ENCODE measurements at regions not wholly inside any gene's neighbourhood (a gene's known extent, or its start where the extent isn't known, plus 50 kb on each side); places are given as distances from the start of the nearest gene placed in this dataset.

- TF ChIP-seq ZBTB33 (IDR thresholded peaks at IDR 0.05; ENCODE audit: extremely low read depth, insufficient replicate concordance, low read length) (no peak), RAD21 (IDR thresholded peaks at IDR 0.05; ENCODE audit: low read depth) (no peak), FOSL1 (IDR thresholded peaks at IDR 0.05; ENCODE audit: low read depth) (no peak), ZNF274 (IDR thresholded peaks at IDR 0.05; ENCODE audit: low read depth, low read length) (no peak), EGR1 (IDR thresholded peaks at IDR 0.05; ENCODE audit: low read depth) (no peak), SP1 (IDR thresholded peaks at IDR 0.05; ENCODE audit: low read depth) (no peak), SIN3A (IDR thresholded peaks at IDR 0.05; ENCODE audit: low read depth) (no peak)
Measured at GRCh38 chr3:153069598-153070510, 92.2 kb upstream of the RAP2B start (continued).

- no peaks in the 10 kb centered on the region for H3K4me1 ChIP-seq (ENCODE audit: control insufficient read depth in 1 of 2, insufficient read depth in 2 of 2, low read length in 2 of 2)
- H3K36me3 ChIP-seq (ENCODE audit: control insufficient read depth in 1 of 2, insufficient read depth in 2 of 2, low read length in 2 of 2) = no peaks in the 10 kb centered on the region
- intact Hi-C loops (cut with micrococcal nuclease) = no loop called here
- no peak for ATAC-seq
- no peaks in the 10 kb centered on the region for H4K20me1 ChIP-seq (ENCODE audit: insufficient read depth)
- H3K9ac ChIP-seq (ENCODE audit: low read length) = no peak overlapping the region
- DNase-seq (ENCODE audit: low read depth, low spot score) = no peak
- RAD21 ChIA-PET (ENCODE audit: low non-redundant PET in 1 of 2, low total read pairs in 2 of 2, uncharacterized antibody in 2 of 2, unreplicated experiment in 2 of 2) = no interaction called here
- H3K9me2 ChIP-seq (ENCODE audit: insufficient read depth) = no peaks in the 10 kb centered on the region
- no peak overlapping the region for H3K27ac ChIP-seq (ENCODE audit: low read depth, low read length)
- no peaks in the 10 kb centered on the region for H3K9me3 ChIP-seq (ENCODE audit: control insufficient read depth in 1 of 2, insufficient read depth in 1 of 2, low read depth in 1 of 2, low read length in 2 of 2)
- POLR2A ChIA-PET = no interaction called here
- BruUV-seq (replicated peaks) = no TSS peak
- no peaks in the 10 kb centered on the region for H3K79me2 ChIP-seq (ENCODE audit: insufficient read depth, low read length)
- H3K4me3 ChIP-seq (replicated peaks in 1 of 2; ENCODE audit: low read depth in 1 of 2, low read length in 2 of 2) = no peak overlapping the region
- no peak overlapping the region for H3K4me2 ChIP-seq (ENCODE audit: low read length)
- no peak overlapping the region for H2AFZ ChIP-seq (ENCODE audit: low read depth, low read length, poor library complexity, severe bottlenecking)
- no peaks in the 10 kb centered on the region for H3K27me3 ChIP-seq (ENCODE audit: insufficient read depth, low read length)
- CTCF ChIA-PET = no interaction called here
- TF ChIP-seq ZFX (IDR thresholded peaks at IDR 0.05) = no peak
- TF ChIP-seq SP1 (IDR thresholded peaks at IDR 0.05; ENCODE audit: low read depth) = no peak
- TF ChIP-seq REST (IDR thresholded peaks at IDR 0.05; ENCODE audit: low read depth) = no peak
- TF ChIP-seq POLR2AphosphoS5 (IDR thresholded peaks at IDR 0.05; ENCODE audit: low read depth, low read length) = no peak
- TF ChIP-seq SIN3A (IDR thresholded peaks at IDR 0.05; ENCODE audit: low read depth) = no peak
- TF ChIP-seq ATF3 (IDR thresholded peaks at IDR 0.05) = no peak
- no peak for TF ChIP-seq EZH2phosphoT487 (IDR thresholded peaks at IDR 0.05; ENCODE audit: borderline replicate concordance)
- no peak for TF ChIP-seq TCF7L2 (IDR thresholded peaks at IDR 0.05; ENCODE audit: borderline replicate concordance, extremely low read depth, insufficient read depth, insufficient read length)
- no peak for TF ChIP-seq ZNF274 (IDR thresholded peaks at IDR 0.05; ENCODE audit: low read depth, low read length)
- no peak for TF ChIP-seq SRF (IDR thresholded peaks at IDR 0.05; ENCODE audit: low read depth)
- no peak for TF ChIP-seq ZBTB33 (IDR thresholded peaks at IDR 0.05; ENCODE audit: extremely low read depth, insufficient replicate concordance, low read length)
- no peak for TF ChIP-seq CEBPB (IDR thresholded peaks at IDR 0.05; ENCODE audit: low read depth)
- TF ChIP-seq YY1 (IDR thresholded peaks at IDR 0.05; ENCODE audit: extremely low read depth, insufficient replicate concordance, low read depth, low read length) = no peak
- TF ChIP-seq POLR2A (IDR thresholded peaks at IDR 0.05; ENCODE audit: borderline replicate concordance, extremely low read depth, insufficient read depth, insufficient read length) = no peak
Measured at GRCh38 chr3:153070511-153070868, 91.5 kb upstream of the RAP2B start.
